ENCODE measurements at regions not wholly inside any gene's neighbourhood (a gene's known extent, or its start where the extent isn't known, plus 50 kb on each side); places are given as distances from the start of the nearest gene placed in this dataset.

DNA sequence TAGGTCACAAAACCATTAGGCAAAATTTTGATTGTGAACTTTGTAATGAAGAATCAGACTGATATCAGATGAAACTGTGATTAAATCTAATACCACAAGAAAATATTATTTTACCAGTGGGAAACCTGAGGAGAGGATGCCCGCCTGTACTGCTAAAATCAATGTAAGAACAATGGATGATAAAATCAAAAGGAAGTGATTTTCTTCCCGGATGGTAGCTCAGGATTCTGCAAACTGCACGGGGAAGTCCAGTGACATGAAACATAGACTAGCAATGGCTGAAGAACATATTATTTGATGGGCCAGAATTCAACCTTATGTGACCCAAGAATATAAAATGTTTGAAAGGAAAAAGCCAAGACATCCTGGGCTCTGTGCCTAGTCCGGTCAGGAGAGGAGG is 974.9 kb downstream of the PCDH18 start:
- Histone ChIP-seq H3K9me3 (ENCODE audit: insufficient read depth, low read length) (no peaks in the 10 kb centered on the region), H2AFZ (ENCODE audit: low read depth, low read length, severe bottlenecking) (no peak overlapping the region), H3K27me3 (ENCODE audit: low read length) (no peaks in the 10 kb centered on the region), H3F3A (ENCODE audit: insufficient read depth) (no peaks in the 10 kb centered on the region), H3K36me3 (ENCODE audit: low read length) (no peaks in the 10 kb centered on the region), H3K4me3 (ENCODE audit: insufficient read depth, low read length, poor library complexity, severe bottlenecking) (no peak overlapping the region), H3K27ac (ENCODE audit: low read depth, low read length) (no peak overlapping the region), H3K9me2 (replicated peaks; ENCODE audit: insufficient read depth, low read length) (no peaks in the 10 kb centered on the region), H3K79me2 (ENCODE audit: insufficient read depth, low read length) (no peaks in the 10 kb centered on the region), H3K4me2 (ENCODE audit: low read depth, low read length, poor library complexity, severe bottlenecking) (no peak overlapping the region), H3K9ac (ENCODE audit: low read length) (no peak overlapping the region), H4K20me1 (ENCODE audit: low read depth, low read length) (no peaks in the 10 kb centered on the region)
- no peak for TF ChIP-seq EZH2phosphoT487 (conservative IDR thresholded peaks at IDR 0.05; ENCODE audit: low read length)
- TF ChIP-seq, protein P1, sequence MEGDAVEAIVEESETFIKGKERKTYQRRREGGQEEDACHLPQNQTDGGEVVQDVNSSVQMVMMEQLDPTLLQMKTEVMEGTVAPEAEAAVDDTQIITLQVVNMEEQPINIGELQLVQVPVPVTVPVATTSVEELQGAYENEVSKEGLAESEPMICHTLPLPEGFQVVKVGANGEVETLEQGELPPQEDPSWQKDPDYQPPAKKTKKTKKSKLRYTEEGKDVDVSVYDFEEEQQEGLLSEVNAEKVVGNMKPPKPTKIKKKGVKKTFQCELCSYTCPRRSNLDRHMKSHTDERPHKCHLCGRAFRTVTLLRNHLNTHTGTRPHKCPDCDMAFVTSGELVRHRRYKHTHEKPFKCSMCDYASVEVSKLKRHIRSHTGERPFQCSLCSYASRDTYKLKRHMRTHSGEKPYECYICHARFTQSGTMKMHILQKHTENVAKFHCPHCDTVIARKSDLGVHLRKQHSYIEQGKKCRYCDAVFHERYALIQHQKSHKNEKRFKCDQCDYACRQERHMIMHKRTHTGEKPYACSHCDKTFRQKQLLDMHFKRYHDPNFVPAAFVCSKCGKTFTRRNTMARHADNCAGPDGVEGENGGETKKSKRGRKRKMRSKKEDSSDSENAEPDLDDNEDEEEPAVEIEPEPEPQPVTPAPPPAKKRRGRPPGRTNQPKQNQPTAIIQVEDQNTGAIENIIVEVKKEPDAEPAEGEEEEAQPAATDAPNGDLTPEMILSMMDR (IDR thresholded peaks at IDR 0.05; ENCODE audit: insufficient read depth, low read length, poor library complexity, severe bottlenecking) = no peak

DNA sequence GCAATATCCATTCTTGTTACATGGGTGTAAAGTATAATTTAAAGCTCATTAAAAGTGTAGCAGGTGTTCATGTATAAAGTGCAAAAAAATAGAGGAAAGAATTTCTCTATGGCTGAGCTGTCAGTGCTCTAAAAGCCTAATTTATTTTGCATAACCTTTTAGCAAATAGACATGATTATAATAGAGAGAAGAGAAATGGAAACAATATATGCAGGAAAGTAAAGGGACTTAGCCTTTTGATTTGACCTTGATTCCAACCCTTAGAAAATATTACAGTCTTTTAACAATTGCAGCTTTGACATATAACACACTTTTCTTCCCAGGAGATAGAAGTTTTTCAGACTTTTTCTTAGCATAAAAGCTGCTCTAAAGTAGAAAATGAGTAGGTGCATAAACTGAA is 978.3 kb downstream of the PCDH18 start:
- Histone ChIP-seq H3K79me2 (ENCODE audit: insufficient read depth, low read length) (no peaks in the 10 kb centered on the region), H3K9me2 (replicated peaks; ENCODE audit: insufficient read depth, low read length) (no peaks in the 10 kb centered on the region), H3F3A (ENCODE audit: insufficient read depth) (no peaks in the 10 kb centered on the region), H3K4me3 (ENCODE audit: insufficient read depth, low read length, poor library complexity, severe bottlenecking) (no peak overlapping the region), H3K27me3 (ENCODE audit: low read length) (no peaks in the 10 kb centered on the region), H3K4me2 (ENCODE audit: low read depth, low read length, poor library complexity, severe bottlenecking) (no peak overlapping the region), H3K36me3 (ENCODE audit: low read length) (no peaks in the 10 kb centered on the region), H3K9ac (ENCODE audit: low read length) (no peak overlapping the region), H3K27ac (ENCODE audit: low read depth, low read length) (no peak overlapping the region), H2AFZ (ENCODE audit: low read depth, low read length, severe bottlenecking) (no peak overlapping the region), H4K20me1 (ENCODE audit: low read depth, low read length) (no peaks in the 10 kb centered on the region), H3K9me3 (ENCODE audit: insufficient read depth, low read length) (no peaks in the 10 kb centered on the region)
- TF ChIP-seq EZH2phosphoT487 (conservative IDR thresholded peaks at IDR 0.05; ENCODE audit: low read length) = no peak
- TF ChIP-seq, protein P1 (IDR thresholded peaks at IDR 0.05; ENCODE audit: insufficient read depth, low read length, poor library complexity, severe bottlenecking) = no peak

DNA sequence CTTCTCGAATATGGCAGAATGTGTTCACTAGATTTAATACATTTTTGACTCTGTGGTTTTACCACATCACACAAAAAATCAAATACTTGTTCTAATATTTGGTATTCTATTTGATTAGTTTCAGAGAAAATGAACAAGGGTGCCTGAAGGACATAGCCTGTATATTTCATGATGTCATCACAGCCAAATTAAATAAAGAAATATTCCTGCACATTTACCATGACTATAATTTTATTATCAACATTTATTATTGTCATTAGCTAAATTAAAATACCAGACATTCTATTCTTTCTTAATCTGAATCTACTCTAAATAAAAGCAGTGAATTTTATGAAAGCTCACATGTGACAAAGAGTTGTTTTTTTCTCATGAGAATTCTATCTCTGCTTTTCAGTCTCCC is 980.5 kb downstream of the PCDH18 start:
- Histone ChIP-seq H3K27me3 (ENCODE audit: low read length) (no peaks in the 10 kb centered on the region), H3K27ac (ENCODE audit: low read depth, low read length) (no peak overlapping the region), H3K4me2 (ENCODE audit: low read depth, low read length, poor library complexity, severe bottlenecking) (no peak overlapping the region), H3F3A (ENCODE audit: insufficient read depth) (no peaks in the 10 kb centered on the region), H2AFZ (ENCODE audit: low read depth, low read length, severe bottlenecking) (no peak overlapping the region), H3K36me3 (ENCODE audit: low read length) (no peaks in the 10 kb centered on the region), H3K9ac (ENCODE audit: low read length) (no peak overlapping the region), H3K79me2 (ENCODE audit: insufficient read depth, low read length) (no peaks in the 10 kb centered on the region), H3K9me2 (replicated peaks; ENCODE audit: insufficient read depth, low read length) (no peaks in the 10 kb centered on the region), H3K9me3 (ENCODE audit: insufficient read depth, low read length) (no peaks in the 10 kb centered on the region), H4K20me1 (ENCODE audit: low read depth, low read length) (no peaks in the 10 kb centered on the region), H3K4me3 (ENCODE audit: insufficient read depth, low read length, poor library complexity, severe bottlenecking) (no peak overlapping the region)
- no peak for TF ChIP-seq EZH2phosphoT487 (conservative IDR thresholded peaks at IDR 0.05; ENCODE audit: low read length)
- TF ChIP-seq, protein P1 (IDR thresholded peaks at IDR 0.05; ENCODE audit: insufficient read depth, low read length, poor library complexity, severe bottlenecking) = no peak

Data from SU-DHL-6 (cell line).